Stimulated activated CD8-positive, alpha-beta memory T cell treated with anti-CD3 and anti-CD28 coated beads, Interleukin-7, amount 100 ng/mL, for 48 hours (primary cell): ENCODE measurements at regions not wholly inside any gene's neighbourhood (a gene's known extent, or its start where the extent isn't known, plus 50 kb on each side); places are given as distances from the start of the nearest gene placed in this dataset.
"Not testable (repeated sequence)": the region's sequence is repeated elsewhere in the genome, so short reads cannot be mapped to it uniquely, and the experiment has no call there.

Experiments
- DNase-seq, 2 donors: peaks; one replicate each; pipeline ENCODE4 v3.0.0-alpha.2; 2020; ENCODE audit warnings: low read depth in 1 of 2; ENCODE audit errors: extremely low read depth in 1 of 2

DNA sequence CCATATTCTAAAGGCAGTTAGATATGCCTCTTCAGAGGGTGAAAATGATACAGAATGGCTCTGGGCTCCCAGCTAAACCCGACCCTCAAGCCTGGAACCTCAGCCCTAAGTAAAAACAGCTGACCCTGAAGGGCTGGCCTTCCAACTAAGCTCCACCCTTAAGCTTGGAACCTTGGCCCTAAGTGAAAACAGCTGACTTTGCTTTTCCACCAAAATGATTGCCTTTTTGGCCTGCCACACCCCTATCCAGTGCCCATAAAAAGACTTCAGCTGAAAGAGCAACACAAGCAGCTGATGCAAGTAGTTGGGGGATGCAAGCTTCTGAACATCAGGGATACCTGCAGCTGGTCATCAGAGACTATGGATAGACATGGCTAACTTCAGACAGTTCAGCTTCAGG lies 647.4 kb upstream of the SGCD start:
- no peak for DNase-seq

DNA sequence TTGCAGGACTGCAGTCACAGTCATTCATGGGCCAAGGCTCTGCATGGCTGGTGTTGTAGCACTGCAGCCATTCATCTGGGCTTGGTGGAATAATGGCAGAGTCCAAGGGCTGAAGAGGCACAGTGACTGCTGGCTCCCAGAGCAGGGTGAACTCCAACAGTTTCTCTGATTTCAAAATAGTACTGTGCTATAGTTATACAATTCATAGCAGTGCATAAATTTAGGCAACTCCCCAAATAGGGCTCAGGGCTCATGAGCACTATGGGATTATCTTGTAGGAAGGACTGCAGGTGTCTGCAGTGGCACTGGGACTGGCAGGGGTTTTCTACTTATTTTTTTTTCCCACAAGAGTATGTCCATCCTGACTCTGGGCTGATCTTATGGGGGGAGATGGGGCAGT lies 642.5 kb upstream of the SGCD start:
- no peak for DNase-seq

- DNase-seq: no peak
These were observed 640.8 kb upstream of the SGCD start for GRCh38 chr5:155686131-155686530.

DNA sequence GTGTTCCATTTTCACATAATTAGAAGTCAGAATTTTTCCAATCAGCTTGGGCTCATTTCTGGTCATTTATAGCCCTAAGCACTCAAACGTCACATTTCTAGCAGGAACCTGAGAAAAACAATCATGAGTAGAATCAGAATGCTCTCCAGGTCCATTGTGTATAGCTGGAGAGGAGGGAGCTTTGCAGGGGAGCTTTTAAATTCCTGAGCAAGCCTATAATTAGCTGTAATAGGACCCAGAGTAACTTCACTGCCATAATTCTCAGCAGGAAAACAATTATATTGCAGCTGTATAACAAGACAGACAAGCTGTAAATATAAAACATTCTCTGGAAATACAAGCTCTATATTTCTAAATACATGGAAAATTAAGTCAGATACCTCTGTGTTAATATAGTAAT lies 637.6 kb upstream of the SGCD start:
- DNase-seq: no peak

DNA sequence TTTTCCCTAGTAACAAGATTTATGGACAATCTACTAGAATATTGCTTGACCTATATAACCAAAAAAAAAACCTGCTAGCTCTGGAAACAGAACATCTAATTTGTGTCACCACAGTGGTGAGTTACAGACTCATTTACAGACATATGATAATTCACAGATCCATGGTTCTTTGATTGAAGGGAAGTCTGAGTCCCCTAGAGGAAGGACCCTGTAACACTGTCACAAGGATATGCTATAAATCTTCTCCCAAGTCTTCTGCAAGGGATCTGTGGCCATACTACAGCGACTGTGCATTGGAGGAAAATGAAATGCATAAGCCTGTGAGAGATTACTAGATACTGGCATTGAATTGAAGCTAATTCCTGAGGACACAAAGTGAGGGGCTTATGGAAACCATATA lies 630.6 kb upstream of the SGCD start:
- no peak for DNase-seq

GRCh38 chr5:155697236-155697635 lies 629.7 kb upstream of the SGCD start:
- no peak for DNase-seq

DNA sequence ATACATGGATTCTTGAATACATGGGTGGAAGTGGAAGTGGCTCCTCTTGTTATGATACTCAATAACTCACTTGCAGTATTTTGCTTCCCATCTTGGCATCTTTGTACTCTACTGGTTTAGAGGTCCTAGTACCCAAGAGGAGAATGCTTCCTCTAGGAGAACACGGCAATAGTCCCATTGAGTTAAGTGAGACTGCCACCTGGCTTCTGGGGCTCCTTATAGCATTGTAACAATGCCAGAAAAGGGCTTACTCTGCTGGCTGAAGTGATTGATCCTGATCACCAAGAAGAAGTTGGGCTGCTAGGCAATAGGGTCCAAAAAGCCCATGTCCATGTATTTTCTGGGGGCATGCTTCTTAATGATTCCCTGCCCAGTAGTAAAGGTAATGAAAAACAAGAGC lies 627.6 kb upstream of the SGCD start:
- DNase-seq: no peak

- no peak for DNase-seq
These were observed 626.6 kb upstream of the SGCD start for GRCh38 chr5:155700333-155700732.

DNA sequence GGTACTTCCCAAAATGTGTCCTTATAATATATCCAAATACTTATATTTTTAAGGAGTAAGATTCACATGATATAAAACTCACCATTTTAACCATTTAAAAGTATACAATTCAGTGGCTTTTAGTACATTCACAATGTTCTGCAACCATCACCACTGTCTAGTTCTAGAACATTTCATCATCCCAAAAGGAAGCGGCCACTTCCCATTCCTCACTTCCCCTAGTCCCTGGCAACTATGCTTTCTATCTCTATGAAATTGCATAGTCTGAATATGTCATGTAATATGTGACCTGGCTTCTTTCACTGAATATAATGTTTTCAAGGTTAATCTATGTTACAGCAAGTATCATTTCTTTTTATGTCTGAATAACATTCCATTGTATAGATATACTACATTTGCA lies 615.1 kb upstream of the SGCD start:
- no peak for DNase-seq

DNA sequence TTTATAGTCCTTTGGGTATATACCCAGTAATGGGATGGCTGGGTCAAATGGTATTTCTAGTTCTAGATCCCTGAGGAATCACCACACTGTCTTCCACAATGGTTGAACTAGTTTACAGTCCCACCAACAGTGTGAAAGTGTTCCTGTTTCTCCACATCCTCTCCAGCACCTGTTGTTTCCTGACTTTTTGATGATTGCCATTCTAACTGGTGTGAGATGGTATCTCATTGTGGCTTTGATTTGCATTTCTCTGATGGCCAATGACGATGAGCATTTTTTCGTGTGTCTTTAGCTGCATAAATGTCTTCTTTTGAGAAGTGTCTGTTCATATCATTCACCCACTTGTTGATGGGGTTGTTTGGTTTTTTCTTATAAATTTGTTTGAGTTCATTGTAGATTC lies 612.5 kb upstream of the SGCD start:
- not testable (repeated sequence) for DNase-seq

GRCh38 chr5:155726267-155726666 lies 600.7 kb upstream of the SGCD start:
- DNase-seq: no peak

DNA sequence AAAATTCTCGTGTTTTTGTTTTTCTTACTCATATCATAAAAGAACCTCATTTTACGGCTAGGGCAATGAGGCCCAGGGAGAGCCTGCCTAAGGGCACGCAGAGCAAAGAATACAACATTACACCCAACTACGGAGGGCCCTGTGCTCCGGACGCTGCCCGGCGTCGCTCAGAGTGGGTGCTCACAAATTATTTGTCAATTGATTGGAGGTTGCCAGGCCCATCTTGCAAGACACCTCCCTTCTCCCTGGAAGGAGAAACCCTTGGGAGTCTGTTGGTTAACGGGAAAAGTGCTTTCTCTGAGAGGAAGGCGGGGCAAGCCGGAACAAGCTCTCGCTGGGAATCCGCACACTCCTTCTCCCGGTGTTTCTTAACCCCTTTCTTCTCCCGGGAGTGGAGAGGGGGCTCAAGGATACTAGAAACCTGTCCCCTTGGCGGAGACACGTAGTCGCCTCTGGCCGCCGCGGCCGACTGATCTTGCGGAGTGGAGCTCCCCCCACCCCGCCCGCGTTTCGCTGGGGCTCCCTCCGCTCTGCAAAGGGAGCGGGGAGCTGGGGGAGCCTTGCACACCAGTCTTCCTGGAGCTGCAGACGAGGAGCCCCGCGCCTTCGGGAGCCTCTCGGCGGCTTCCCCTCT lies 599.3 kb upstream of the SGCD start:
- no peak for DNase-seq

DNA sequence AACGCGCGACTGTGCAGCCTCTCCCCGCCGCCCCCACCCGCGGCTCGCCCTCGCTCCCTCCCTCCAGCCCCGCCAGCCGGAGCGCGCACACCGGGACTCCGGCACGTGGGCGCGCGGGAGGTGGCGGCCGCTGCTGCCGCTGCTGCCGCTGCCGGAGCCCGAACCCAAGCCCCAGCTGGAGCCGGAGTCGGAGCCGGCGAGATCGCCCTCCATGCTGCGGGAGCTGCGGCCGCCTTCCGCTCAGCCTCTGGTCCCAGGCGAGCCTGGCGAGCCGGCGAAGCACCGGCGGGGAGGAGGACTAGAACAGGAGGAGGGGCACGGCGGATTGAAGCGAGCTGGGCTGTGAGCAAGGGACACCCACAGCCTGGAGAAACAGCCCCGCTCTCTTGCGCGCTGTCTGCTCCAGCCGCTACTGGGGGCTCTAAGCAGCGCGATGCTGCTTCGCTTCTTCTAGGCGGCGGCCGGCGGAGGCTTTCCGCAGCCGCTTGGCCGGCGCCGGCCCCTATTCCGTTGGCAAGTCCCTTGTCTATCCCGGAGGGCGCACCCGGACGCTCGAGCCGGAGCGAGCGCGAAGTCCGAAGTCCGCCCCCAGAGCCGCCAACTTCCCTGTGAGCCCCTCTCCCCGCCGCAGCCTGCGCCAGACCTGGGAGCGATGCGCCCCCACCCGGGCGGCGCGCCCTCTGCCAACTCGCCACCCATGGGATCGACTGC lies 598.7 kb upstream of the SGCD start:
- DNase-seq: no peak

DNA sequence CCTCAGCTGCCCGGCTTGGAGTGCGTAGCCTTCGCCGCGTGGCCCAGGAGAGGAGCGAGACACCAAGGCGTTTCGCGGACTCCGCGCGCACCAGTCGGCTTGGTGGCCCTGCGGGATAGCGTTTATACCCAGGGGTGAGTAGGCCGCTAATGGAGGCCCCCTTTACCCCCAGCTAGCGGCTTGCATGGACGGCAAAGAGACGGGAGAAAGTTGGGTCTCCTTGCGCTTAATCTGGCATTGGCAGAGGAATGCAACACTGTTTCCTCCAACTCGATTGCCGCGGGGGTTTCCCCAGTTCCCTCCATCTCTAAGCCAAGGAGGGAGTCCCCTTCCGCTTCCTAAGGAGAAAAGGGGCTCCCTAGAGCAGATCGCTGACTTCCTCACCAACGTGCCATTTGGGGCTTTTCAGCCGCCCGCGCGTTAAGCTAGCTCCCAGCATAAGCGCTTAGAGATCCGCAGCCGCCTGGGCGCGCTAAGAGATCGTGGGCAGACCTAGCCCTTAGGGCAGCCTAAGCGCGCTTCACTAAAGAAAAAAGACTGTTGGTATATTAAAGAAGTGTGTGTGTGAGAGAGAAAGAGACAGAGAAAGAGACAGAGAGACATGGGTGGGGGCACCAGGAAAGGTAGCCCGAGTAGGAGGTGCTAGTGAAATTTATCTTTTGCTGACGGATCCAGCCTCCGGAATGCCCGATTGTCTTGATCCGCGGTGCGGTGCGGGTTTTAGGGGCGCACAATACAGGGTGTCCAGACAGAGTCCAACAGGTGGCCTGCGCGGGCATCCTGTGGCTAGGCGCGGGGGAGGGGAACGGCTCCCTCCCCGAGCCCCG lies 597.9 kb upstream of the SGCD start:
- DNase-seq: no peak

DNA sequence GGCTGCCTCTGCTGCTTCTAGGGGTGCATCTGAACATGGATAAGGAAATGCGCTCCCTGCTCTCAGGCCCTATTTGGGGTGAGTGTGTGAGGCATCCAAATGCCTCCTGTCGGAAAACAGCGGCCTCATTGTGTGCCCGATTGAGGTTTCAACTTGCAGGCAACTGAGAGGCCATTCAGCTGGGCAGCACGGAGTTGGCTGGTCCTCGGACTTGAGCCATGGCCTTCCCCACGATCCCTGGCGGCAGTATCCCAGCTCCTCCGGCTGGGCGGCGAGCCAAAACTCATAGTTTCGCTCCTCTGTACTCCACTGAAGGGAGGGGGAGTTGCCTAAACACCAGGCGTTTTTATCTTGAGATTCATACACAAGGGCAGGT lies 597.3 kb upstream of the SGCD start:
- no peak for DNase-seq

DNA sequence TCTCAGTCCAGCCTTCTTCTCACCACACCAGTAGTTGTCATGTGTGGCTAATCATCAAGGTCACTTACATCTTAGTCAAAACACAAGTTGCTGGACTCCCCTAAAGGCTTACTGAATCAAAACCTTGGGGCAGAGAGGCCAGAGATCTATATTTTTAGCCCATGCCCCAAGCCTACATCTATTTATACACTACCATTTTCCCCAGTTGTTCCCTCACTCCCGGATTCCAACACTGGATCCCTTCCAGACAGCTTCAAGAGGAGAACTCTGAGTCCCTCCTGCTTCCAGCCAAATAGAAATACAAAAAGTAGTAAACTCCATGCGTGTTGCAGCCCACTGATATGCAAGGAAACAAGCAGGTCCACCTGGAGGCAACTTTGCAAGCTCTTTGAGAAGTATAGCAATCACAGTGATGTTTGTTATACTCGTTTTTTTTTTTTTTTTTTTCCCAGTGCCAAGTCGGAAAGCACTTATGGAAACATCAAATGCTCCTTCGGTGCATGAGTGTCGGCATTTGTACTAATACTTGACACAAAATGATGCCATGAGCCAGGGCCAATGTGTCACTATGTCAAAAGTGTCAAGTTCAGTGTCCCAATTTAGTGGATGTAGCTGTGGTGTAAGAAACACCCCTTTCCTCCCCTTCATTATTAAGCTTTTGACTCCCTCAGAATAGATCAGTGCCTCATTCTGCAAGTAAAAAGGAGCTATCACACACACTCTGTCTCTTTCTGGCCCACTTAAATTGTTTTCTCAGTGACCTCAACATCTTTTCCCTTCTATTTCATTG lies 594.2 kb upstream of the SGCD start:
- DNase-seq: no peak

DNA sequence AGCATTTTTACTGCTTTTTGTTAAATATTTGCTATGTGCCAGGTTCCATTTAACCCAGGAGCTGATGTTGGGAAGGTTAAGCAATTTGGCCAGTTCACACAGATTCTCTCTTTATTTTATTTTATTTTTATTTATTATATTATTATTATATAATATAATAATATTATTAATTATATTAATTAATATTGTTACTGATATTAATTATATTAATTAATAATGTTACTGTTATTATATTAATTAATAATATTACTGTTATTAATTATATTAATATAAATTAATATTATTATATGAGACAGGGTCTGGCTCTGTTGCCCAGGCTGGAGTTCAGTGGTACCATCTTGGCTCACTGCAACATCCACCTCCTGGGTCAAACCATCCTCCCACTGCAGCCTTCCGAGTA lies 593.0 kb upstream of the SGCD start:
- no peak for DNase-seq

DNA sequence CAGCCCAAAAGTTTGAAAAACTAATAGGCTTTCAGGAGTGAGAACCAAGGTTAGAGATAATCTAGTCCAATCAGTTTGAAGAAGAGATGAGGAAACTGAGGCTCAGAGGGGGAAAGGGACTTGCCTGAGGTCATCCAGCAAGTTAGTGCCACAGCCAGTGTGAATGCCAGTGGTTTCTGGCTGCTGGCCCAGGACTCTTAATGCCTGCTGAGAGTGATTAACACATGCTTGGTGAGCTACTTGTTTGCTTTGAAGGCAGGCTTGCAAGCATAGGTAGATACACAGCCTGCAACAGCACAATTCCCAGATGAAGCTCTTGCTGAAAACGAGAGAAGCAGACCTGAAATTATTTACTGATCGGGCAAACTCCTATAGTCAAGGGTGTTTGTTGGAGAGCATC lies 591.6 kb upstream of the SGCD start:
- no peak for DNase-seq

DNA sequence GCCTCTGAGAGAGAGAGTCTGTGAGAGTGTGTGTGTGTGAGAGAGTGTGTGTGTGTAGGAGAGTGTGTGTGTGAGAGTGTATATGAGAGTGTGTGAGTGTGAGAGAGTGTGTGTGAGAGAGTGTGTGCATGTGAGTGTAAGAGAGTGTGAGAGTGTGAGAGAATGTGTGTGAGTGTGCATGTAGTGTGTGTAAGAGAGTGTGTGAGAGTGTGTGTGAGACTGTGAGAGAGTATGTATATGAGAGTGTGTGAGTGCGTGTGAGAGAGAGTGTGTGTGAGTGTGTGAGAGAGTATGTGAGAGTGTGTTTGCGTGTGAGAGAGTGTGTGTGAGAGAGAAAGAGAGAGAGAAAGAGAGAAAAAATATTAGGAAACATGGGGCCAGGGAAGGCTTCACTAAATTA lies 588.3 kb upstream of the SGCD start:
- DNase-seq: no peak

- no peak for DNase-seq
These were observed 580.5 kb upstream of the SGCD start for GRCh38 chr5:155746367-155747038.

GRCh38 chr5:155750101-155750500 lies 576.9 kb upstream of the SGCD start:
- DNase-seq: no peak
